ENCODE measurements at regions not wholly inside any gene's neighbourhood (a gene's known extent, or its start where the extent isn't known, plus 50 kb on each side); places are given as distances from the start of the nearest gene placed in this dataset.
A peak's percentile ranks its signal among the peaks of the same experiment; 100 is the strongest.

- H3K4me1 ChIP-seq (replicated peaks), result no peaks in the 10 kb centered on the region
- TF ChIP-seq CTCF (IDR thresholded peaks at IDR 0.05), result no peak
- peak; percentile 24 for TF ChIP-seq POLR2AphosphoS5 (IDR thresholded peaks at IDR 0.05)
- intact Hi-C loops (cut with DNase I), result loop anchor here (10.0 kb wide), 1 partner anchor 181 kb away; the partner anchor contains the start of gene NEO1
- H3K27me3 ChIP-seq (replicated peaks; ENCODE audit: insufficient read depth), result no peaks in the 10 kb centered on the region
- WGBS, result 42% methylated on average over 12 of the region's 12 CpGs
- no peaks in the 10 kb centered on the region for H3K9me3 ChIP-seq
- DNase-seq (ENCODE audit: low spot score), result no peak
- peak overlapping the region; percentile 8 to 18 for H3K27ac ChIP-seq
- H3K36me3 ChIP-seq, result no peaks in the 10 kb centered on the region
- no peak overlapping the region for H3K4me3 ChIP-seq
Observed at GRCh38 chr15:72873379-72874233, 90.0 kb upstream of the ADPGK start.

- no peaks in the 10 kb centered on the region for H3K4me1 ChIP-seq (replicated peaks)
- no peaks in the 10 kb centered on the region for H3K9me3 ChIP-seq
- TF ChIP-seq CTCF (IDR thresholded peaks at IDR 0.05), result no peak
- TF ChIP-seq POLR2AphosphoS5 (IDR thresholded peaks at IDR 0.05), result no peak
- TF ChIP-seq POLR2A (IDR thresholded peaks at IDR 0.05), result no peak
- WGBS, result 60% methylated on average over 10 of the region's 10 CpGs
- H3K36me3 ChIP-seq, result no peaks in the 10 kb centered on the region
- no peak overlapping the region for H3K4me3 ChIP-seq
- intact Hi-C loops (cut with DNase I), result loop anchor here (10.0 kb wide), 1 partner anchor 183 kb away; the partner anchor contains the start of gene NEO1
- H3K27me3 ChIP-seq (replicated peaks; ENCODE audit: insufficient read depth), result no peaks in the 10 kb centered on the region
- DNase-seq (ENCODE audit: low spot score), result no peak
- peak overlapping the region in 1 of 2 donors; percentile 18 for H3K27ac ChIP-seq
Observed at GRCh38 chr15:72872066-72872845, 88.7 kb upstream of the ADPGK start.

GRCh38 chr15:72866866-72867616 lies 83.5 kb upstream of the ADPGK start:
- TF ChIP-seq CTCF (IDR thresholded peaks at IDR 0.05), result no peak
- no peak for TF ChIP-seq POLR2AphosphoS5 (IDR thresholded peaks at IDR 0.05)
- TF ChIP-seq POLR2A (IDR thresholded peaks at IDR 0.05), result no peak
- H3K4me1 ChIP-seq (replicated peaks), result no peaks in the 10 kb centered on the region
- H3K27me3 ChIP-seq (replicated peaks; ENCODE audit: insufficient read depth), result no peaks in the 10 kb centered on the region
- H3K4me3 ChIP-seq, result no peak overlapping the region
- DNase-seq (ENCODE audit: low spot score), result no peak
- WGBS, result 92% methylated on average over 5 of the region's 5 CpGs
- no peaks in the 10 kb centered on the region for H3K9me3 ChIP-seq
- H3K27ac ChIP-seq, result no peak overlapping the region
- no peaks in the 10 kb centered on the region for H3K36me3 ChIP-seq
- intact Hi-C loops (cut with DNase I), result no loop called here

GRCh38 chr15:72866182-72866581 lies 82.6 kb upstream of the ADPGK start:
- Histone ChIP-seq H3K4me3 (no peak overlapping the region), H3K27ac (peak overlapping the region in 1 of 2 donors; percentile 23), H3K4me1 (replicated peaks) (no peaks in the 10 kb centered on the region), H3K36me3 (no peaks in the 10 kb centered on the region), H3K27me3 (replicated peaks; ENCODE audit: insufficient read depth) (no peaks in the 10 kb centered on the region), H3K9me3 (no peaks in the 10 kb centered on the region)
- TF ChIP-seq CTCF (IDR thresholded peaks at IDR 0.05) (no peak), POLR2AphosphoS5 (IDR thresholded peaks at IDR 0.05) (no peak), POLR2A (IDR thresholded peaks at IDR 0.05) (no peak)
- intact Hi-C loops (cut with DNase I), result no loop called here
- no peak for DNase-seq (ENCODE audit: low spot score)

Data from prostate gland (tissue), 2 donors.